CD4-positive, alpha-beta T cell (primary cell): ENCODE measurements at regions not wholly inside any gene's neighbourhood (a gene's known extent, or its start where the extent isn't known, plus 50 kb on each side); places are given as distances from the start of the nearest gene placed in this dataset.

ENCODE experiments used
- ATAC-seq: fragments of 200-7000 bp; cut with Tn5 transposase; one replicate; pipeline ENCODE4 v1.10.0; 2022; ENCODE audit warnings: mild to moderate bottlenecking; ENCODE audit not compliant: poor library complexity
- CTCF ChIA-PET: fragments of 350-600 bp; sonication (Branson Sonifier 250); formaldehyde crosslinking; loops from one replicate; lab custom pipeline; 2021; ENCODE audit warnings: antibody characterized with exemption, inconsistent platforms; lab: Charles Lee
- POLR2A ChIA-PET: fragments of 350-600 bp; sonication (Branson Sonifier 250); formaldehyde crosslinking; loops from one replicate; lab custom pipeline; 2021; ENCODE audit warnings: antibody characterized with exemption, inconsistent platforms; lab: Charles Lee
- DNase-seq, 14 experiments: peaks; one replicate each; pipeline ENCODE4 v3.0.0-alpha.2; 2013 to 2020; ENCODE audit warnings: mixed read lengths in 2 of 14
- H3K27ac ChIP-seq, 2 donors: one replicate each; pipeline versions ENCODE4 v1.5.1 to v1.7.0; 2013; ENCODE audit warnings: low read length in 2 of 2, low read depth in 1 of 2, mild to moderate bottlenecking in 1 of 2
- H3K27me3 ChIP-seq, 2 experiments: 1 replicate in 1 of 2; 2 replicates in 1 of 2; pipeline versions ENCODE4 v1.6.1 to v1.7.0; 2013; ENCODE audit warnings: low read length in 2 of 2, control low read depth in 1 of 2, mild to moderate bottlenecking in 1 of 2, moderate library complexity in 1 of 2; ENCODE audit not compliant: insufficient read depth in 2 of 2, control insufficient read depth in 1 of 2
- H3K36me3 ChIP-seq: one replicate; pipeline ENCODE4 v1.6.1; 2013; ENCODE audit warnings: low read length, control low read depth; ENCODE audit not compliant: insufficient read depth
- H3K4me1 ChIP-seq: one replicate; pipeline ENCODE4 v1.6.1; 2013; ENCODE audit warnings: low read length, control low read depth; ENCODE audit not compliant: insufficient read depth
- H3K4me3 ChIP-seq: one replicate; pipeline ENCODE4 v1.5.1; 2013; ENCODE audit warnings: mild to moderate bottlenecking, low read length, moderate library complexity
- H3K9me3 ChIP-seq, 2 experiments: 1 replicate in 1 of 2; 2 replicates in 1 of 2; pipeline versions ENCODE4 v1.6.1 to v1.7.0; 2013; ENCODE audit warnings: low read length in 2 of 2, mild to moderate bottlenecking in 2 of 2, control low read depth in 1 of 2, moderate library complexity in 1 of 2; ENCODE audit not compliant: control insufficient read depth in 1 of 2, insufficient read depth in 1 of 2
- H3K27ac Mint-ChIP-seq: one replicate; pipeline ENCODE4 v1.8.0; 2020; ENCODE audit warnings: mixed read lengths
- H3K27me3 Mint-ChIP-seq: one replicate; pipeline ENCODE4 v1.8.0; 2021; ENCODE audit warnings: mixed read lengths
- H3K36me3 Mint-ChIP-seq: one replicate; pipeline ENCODE4 v1.8.0; 2021; ENCODE audit warnings: low read depth, mixed read lengths
- H3K4me1 Mint-ChIP-seq: one replicate; pipeline ENCODE4 v1.8.0; 2021; ENCODE audit warnings: low read depth, mixed read lengths
- H3K4me3 Mint-ChIP-seq: one replicate; pipeline ENCODE4 v1.8.0; 2020; ENCODE audit warnings: mild to moderate bottlenecking, mixed read lengths
- H3K9me3 Mint-ChIP-seq: one replicate; pipeline ENCODE4 v1.8.0; 2020; ENCODE audit warnings: mixed read lengths
- CTCF ChIP-seq: fragments of 200-600 bp; IDR thresholded peaks from one replicate; pipeline ENCODE4 v1.8.0; 2022; ENCODE audit warnings: antibody characterized with exemption, mild to moderate bottlenecking
- intact Hi-C, 2 experiments: fragments of 100-400 bp; cut with DNase I in 1 of 2; cut with micrococcal nuclease in 1 of 2; formaldehyde crosslinking; loops; one replicate each; pipeline versions ENCODE4 v1.15.1 to v1.9.0; 2023 to 2025; cut with DNase I, micrococcal nuclease

- Mint-ChIP-seq H3K36me3 (no peaks in the 10 kb centered on the region), H3K4me3 (no peak overlapping the region), H3K27me3 (no peaks in the 10 kb centered on the region), H3K27ac (no peak overlapping the region), H3K9me3 (no peaks in the 10 kb centered on the region), H3K4me1 (no peaks in the 10 kb centered on the region)
- intact Hi-C loops, result no loop called here
- ATAC-seq, result no peak
- POLR2A ChIA-PET, result no interaction called here
- no peaks in the 10 kb centered on the region for H3K36me3 ChIP-seq
- CTCF ChIA-PET, result no interaction called here
- no peak for TF ChIP-seq CTCF
- DNase-seq, result no peak
- no peaks in the 10 kb centered on the region for H3K27me3 ChIP-seq
- H3K27ac ChIP-seq, result no peak overlapping the region
- no peaks in the 10 kb centered on the region for H3K4me1 ChIP-seq
- no peaks in the 10 kb centered on the region for H3K9me3 ChIP-seq
- H3K4me3 ChIP-seq, result no peak overlapping the region
Measured at GRCh38 chr3:4052706-4053105, 250.5 kb upstream of the SETMAR start.

- no peaks in the 10 kb centered on the region for H3K4me1 Mint-ChIP-seq
- no peaks in the 10 kb centered on the region for H3K9me3 ChIP-seq
- H3K27ac ChIP-seq, result no peak overlapping the region
- H3K27me3 Mint-ChIP-seq, result no peaks in the 10 kb centered on the region
- POLR2A ChIA-PET, result interaction anchor here (0.6 kb wide), 1 partner anchor 33 kb away, joined by 3 read pairs; no protein-coding TSS in a partner anchor
- H3K27ac Mint-ChIP-seq, result no peak overlapping the region
- DNase-seq (no peak), ATAC-seq (no peak)
- no peaks in the 10 kb centered on the region for H3K4me1 ChIP-seq
- no peaks in the 10 kb centered on the region for H3K27me3 ChIP-seq
- H3K4me3 ChIP-seq, result no peak overlapping the region
- H3K9me3 Mint-ChIP-seq, result no peaks in the 10 kb centered on the region
- H3K4me3 Mint-ChIP-seq, result no peak overlapping the region
- intact Hi-C loops, result no loop called here
- TF ChIP-seq CTCF, result no peak
- no peaks in the 10 kb centered on the region for H3K36me3 ChIP-seq
- H3K36me3 Mint-ChIP-seq, result no peaks in the 10 kb centered on the region
- CTCF ChIA-PET, result no interaction called here
Measured at GRCh38 chr3:4053975-4054374, 249.2 kb upstream of the SETMAR start.

GRCh38 chr3:4060064-4060463 is 243.1 kb upstream of the SETMAR start:
- Mint-ChIP-seq H3K9me3 (no peaks in the 10 kb centered on the region), H3K4me3 (no peak overlapping the region), H3K27ac (no peak overlapping the region), H3K36me3 (no peaks in the 10 kb centered on the region), H3K27me3 (no peaks in the 10 kb centered on the region), H3K4me1 (no peaks in the 10 kb centered on the region)
- Histone ChIP-seq H3K4me3 (no peak overlapping the region), H3K36me3 (no peaks in the 10 kb centered on the region), H3K9me3 (no peaks in the 10 kb centered on the region), H3K27ac (no peak overlapping the region), H3K27me3 (no peaks in the 10 kb centered on the region), H3K4me1 (no peaks in the 10 kb centered on the region)
- ATAC-seq (no peak), DNase-seq (no peak)
- POLR2A ChIA-PET, result no interaction called here
- CTCF ChIA-PET, result no interaction called here
- no peak for TF ChIP-seq CTCF
- intact Hi-C loops, result no loop called here
